Osteocyte (in vitro differentiated cells): ENCODE measurements at regions not wholly inside any gene's neighbourhood (a gene's known extent, or its start where the extent isn't known, plus 50 kb on each side); places are given as distances from the start of the nearest gene placed in this dataset.

Experiments
- DNase-seq: peaks from one replicate; pipeline ENCODE4 v3.0.0; 2021; ENCODE audit warnings: mixed read lengths; ENCODE audit not compliant: unreplicated experiment; ENCODE audit errors: extremely low spot score
- H3K27ac Mint-ChIP-seq: one replicate; pipeline ENCODE4 v1.8.0; 2021; ENCODE audit warnings: mild to moderate bottlenecking, mixed read lengths; ENCODE audit not compliant: unreplicated experiment
- H3K27me3 Mint-ChIP-seq: one replicate; pipeline ENCODE4 v1.8.0; 2021; ENCODE audit warnings: mixed read lengths; ENCODE audit not compliant: unreplicated experiment
- H3K36me3 Mint-ChIP-seq: one replicate; pipeline ENCODE4 v1.8.0; 2021; ENCODE audit warnings: mixed read lengths; ENCODE audit not compliant: unreplicated experiment
- H3K4me1 Mint-ChIP-seq: one replicate; pipeline ENCODE4 v1.8.0; 2021; ENCODE audit warnings: mixed read lengths; ENCODE audit not compliant: unreplicated experiment
- H3K4me3 Mint-ChIP-seq: one replicate; pipeline ENCODE4 v1.8.0; 2021; ENCODE audit warnings: mild to moderate bottlenecking, moderate library complexity, mixed read lengths; ENCODE audit not compliant: unreplicated experiment
- H3K9me3 Mint-ChIP-seq: one replicate; pipeline ENCODE4 v1.8.0; 2021; ENCODE audit warnings: mixed read lengths; ENCODE audit not compliant: unreplicated experiment
- TF ChIP-seq, protein P1 (sequence below): fragments of 200-600 bp; sonication (generic); IDR thresholded peaks from 2 replicates; pipeline ENCODE4 v1.5.0; 2021; ENCODE audit warnings: antibody characterized with exemption, mild to moderate bottlenecking, moderate library complexity

DNA sequence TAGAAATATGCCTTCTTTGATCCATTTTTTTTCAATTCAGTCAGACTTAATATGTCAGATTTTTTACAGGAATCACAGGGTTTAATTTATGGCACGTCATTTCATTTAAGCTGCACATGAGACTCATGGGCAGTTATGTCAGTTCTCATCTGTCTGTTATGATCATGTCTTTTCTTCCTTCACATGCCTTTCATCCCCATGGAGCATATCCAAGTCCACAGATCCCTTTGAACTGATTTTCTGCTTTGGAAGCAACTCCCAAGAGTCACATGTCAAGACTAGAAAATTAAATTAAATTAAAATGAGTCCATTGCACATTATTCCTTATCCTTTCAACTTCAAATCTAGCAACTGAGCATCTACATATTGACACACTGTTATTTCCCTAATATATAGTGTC, 1274.0 kb upstream of the C9orf72 start:
- Mint-ChIP-seq H3K36me3 (no peaks in the 10 kb centered on the region), H3K9me3 (no peaks in the 10 kb centered on the region), H3K27me3 (no peaks in the 10 kb centered on the region), H3K4me1 (no peaks in the 10 kb centered on the region), H3K27ac (no peak overlapping the region), H3K4me3 (no peak overlapping the region)
- TF ChIP-seq, protein P1, sequence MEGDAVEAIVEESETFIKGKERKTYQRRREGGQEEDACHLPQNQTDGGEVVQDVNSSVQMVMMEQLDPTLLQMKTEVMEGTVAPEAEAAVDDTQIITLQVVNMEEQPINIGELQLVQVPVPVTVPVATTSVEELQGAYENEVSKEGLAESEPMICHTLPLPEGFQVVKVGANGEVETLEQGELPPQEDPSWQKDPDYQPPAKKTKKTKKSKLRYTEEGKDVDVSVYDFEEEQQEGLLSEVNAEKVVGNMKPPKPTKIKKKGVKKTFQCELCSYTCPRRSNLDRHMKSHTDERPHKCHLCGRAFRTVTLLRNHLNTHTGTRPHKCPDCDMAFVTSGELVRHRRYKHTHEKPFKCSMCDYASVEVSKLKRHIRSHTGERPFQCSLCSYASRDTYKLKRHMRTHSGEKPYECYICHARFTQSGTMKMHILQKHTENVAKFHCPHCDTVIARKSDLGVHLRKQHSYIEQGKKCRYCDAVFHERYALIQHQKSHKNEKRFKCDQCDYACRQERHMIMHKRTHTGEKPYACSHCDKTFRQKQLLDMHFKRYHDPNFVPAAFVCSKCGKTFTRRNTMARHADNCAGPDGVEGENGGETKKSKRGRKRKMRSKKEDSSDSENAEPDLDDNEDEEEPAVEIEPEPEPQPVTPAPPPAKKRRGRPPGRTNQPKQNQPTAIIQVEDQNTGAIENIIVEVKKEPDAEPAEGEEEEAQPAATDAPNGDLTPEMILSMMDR = no peak
- DNase-seq = no peak

DNA sequence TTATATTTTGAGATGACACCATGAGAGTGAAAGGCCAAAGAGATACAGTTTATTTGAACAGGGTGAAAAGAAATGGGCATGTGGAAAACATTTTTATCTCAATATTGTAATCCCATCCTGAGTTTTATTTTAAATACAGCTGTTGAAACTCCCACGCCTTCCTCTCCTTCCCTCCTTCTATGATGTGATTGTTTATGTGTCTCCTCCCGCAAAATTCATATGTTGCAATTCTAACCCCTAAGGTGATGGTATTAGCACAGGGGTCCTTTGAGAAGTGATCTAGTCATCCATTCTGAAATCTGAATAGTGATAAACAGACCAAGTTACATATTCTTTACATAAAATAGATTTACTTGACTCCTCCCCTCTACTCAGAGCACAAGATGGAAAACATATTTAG, 1275.4 kb upstream of the C9orf72 start:
- H3K27ac Mint-ChIP-seq = no peak overlapping the region
- no peaks in the 10 kb centered on the region for H3K36me3 Mint-ChIP-seq
- H3K4me1 Mint-ChIP-seq = no peaks in the 10 kb centered on the region
- H3K9me3 Mint-ChIP-seq = no peaks in the 10 kb centered on the region
- H3K4me3 Mint-ChIP-seq = no peak overlapping the region
- TF ChIP-seq, protein P1 = no peak
- H3K27me3 Mint-ChIP-seq = no peaks in the 10 kb centered on the region
- DNase-seq = no peak

DNA sequence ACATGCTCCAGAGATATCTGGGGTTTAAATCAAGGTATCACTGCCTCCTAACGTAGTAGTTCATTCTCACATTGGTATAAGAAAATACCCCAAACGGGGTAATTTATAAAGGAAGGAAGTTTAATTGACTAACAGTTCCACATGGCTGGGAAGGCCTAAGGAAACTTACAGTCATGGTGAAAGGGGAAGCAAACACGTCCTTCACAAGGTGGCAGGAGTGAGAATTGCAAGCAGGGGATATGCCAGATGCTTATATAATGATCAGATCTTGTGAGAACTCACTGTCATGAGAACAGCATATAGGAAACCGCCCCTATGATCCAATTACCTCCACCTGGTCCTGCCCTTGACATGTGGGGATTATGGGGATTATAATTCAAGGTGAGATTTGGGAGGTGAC, 1280.2 kb upstream of the C9orf72 start:
- H3K9me3 Mint-ChIP-seq = no peaks in the 10 kb centered on the region
- no peaks in the 10 kb centered on the region for H3K36me3 Mint-ChIP-seq
- no peak overlapping the region for H3K4me3 Mint-ChIP-seq
- no peak for DNase-seq
- no peaks in the 10 kb centered on the region for H3K4me1 Mint-ChIP-seq
- TF ChIP-seq, protein P1 = no peak
- no peaks in the 10 kb centered on the region for H3K27me3 Mint-ChIP-seq
- H3K27ac Mint-ChIP-seq = no peak overlapping the region

DNA sequence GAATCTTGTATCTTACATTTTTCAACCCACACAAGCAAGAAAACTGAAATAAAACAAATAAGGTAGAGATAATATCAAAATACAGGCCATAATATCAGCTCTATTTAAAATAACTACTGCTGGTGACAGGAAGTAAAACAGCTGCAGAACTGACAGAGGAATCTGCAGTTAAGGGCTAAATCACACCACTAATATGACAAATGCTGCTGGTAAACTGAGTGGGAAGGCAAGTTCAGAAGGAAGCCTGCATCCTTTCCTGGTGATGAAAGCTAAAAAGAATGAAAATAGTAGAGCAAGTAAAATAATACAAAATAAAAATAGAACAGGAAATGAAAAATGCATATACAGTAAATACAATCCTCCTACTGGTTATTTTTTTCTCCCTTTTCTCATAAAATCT, 1293.7 kb upstream of the C9orf72 start:
- TF ChIP-seq, protein P1 = no peak
- Mint-ChIP-seq H3K27me3 (no peaks in the 10 kb centered on the region), H3K4me3 (no peak overlapping the region), H3K36me3 (no peaks in the 10 kb centered on the region), H3K27ac (no peak overlapping the region), H3K9me3 (no peaks in the 10 kb centered on the region), H3K4me1 (no peaks in the 10 kb centered on the region)
- no peak for DNase-seq

DNA sequence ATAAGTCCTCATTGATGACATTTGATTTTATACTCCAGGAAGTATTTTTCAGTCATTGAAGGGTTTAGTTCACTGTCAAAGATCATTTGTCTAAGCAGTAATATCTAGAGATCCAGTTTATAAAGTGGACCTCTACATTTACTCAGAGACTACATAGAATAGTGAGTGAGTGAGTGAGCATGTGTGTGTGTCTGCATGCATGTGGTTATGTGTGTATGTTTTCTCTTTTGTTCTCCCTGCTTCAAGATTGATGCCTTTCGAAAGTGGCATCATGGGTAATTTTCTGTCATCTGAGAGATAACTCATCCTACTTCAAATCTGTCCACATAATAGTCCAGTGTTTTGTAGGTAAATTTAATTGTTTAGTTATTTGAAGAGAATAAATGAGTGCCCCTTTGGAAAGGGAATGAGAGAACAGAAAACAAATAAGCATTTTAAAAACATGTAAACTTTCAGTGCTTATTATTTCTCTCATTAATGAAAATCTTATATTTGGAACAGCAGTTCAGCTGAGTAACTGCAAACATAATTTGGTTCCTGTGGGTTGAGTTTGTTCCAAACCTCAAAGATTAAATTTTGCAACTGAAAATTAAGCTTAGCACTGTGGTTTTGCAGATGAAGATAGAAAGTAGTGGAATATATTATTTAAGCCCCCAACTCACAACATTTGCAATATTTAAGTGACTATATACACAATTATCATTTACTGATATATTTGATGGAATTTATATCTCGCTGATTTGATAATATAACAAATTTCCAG, 1295.1 kb upstream of the C9orf72 start:
- no peak overlapping the region for H3K27ac Mint-ChIP-seq

More for the DNA sequence above, 1295.1 kb upstream of the C9orf72 start:
- Mint-ChIP-seq H3K9me3 (no peaks in the 10 kb centered on the region), H3K4me3 (no peak overlapping the region), H3K27me3 (no peaks in the 10 kb centered on the region), H3K4me1 (no peaks in the 10 kb centered on the region), H3K36me3 (no peaks in the 10 kb centered on the region)
- DNase-seq = no peak
- TF ChIP-seq, protein P1 = no peak
